ENCODE measurements at regions not wholly inside any gene's neighbourhood (a gene's known extent, or its start where the extent isn't known, plus 50 kb on each side); places are given as distances from the start of the nearest gene placed in this dataset.

DNA sequence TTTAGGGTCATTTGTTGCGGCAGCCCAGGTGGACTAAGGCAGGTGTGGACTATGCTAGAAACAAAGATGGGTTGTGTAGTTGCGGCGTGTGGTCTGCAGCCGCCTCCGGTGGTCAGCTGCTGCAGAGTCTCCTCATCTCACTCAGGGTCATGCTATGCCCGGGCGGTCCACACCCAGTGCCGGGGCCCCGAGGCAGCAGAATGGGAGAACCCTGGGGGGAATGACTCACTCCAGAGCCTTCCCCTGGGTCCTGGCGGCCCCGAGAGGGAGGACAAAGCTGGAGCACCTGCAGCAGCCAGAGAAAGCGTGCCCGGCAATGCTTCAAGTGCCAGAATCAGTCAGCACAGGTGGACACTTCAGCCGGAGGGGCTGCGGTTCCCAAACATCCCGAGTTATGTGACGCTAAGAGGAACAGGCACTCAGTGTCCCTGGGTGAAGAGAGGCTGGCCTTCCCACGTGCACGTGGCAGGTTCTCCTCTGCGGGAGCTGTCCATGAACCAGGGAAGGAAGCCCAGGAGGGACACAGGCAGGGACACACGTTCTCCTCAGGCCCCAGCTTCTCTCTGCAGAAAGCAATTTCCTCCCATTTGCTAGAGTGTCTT lies 289.6 kb upstream of the B3GAT1 start (continued):
- TF ChIP-seq EHMT2 (IDR thresholded peaks at IDR 0.05) (no peak), ETV6 (IDR thresholded peaks at IDR 0.05; ENCODE audit: borderline replicate concordance in 1 of 2, low read depth in 2 of 2, low read length in 1 of 2) (no peak), ETV6 (CRISPR knock-in tag; IDR thresholded peaks at IDR 0.05; ENCODE audit: borderline replicate concordance) (no peak)

DNA sequence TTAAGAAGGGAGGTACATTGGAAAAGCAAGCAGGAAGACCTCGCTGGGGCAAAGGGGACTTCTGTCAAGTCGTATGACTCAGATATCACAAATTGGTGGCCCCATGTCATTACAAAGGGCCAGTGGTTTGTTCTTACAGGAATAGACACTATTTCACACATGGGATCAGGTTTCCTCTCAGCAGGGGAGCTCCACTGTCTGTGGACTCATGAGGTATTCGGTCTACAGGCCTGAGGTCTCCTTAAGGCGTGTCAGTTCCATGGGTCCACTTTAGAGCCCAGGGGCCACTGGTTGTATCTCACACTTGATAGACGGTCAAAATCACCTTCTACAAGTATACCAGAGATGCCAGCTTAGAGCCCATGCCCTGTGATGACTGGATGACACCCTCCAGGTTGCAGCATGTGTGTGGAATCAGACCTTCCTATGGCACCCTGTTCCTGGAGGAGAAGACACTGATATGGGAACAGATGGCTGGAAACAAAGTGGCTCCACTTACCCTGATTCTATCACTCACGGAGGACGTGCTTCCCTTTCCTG lies 288.1 kb upstream of the B3GAT1 start:
- Histone ChIP-seq H3K27ac (ENCODE audit: extremely low read depth, low read depth, low read length) (no peak overlapping the region), H3K9me1 (ENCODE audit: control insufficient read depth, insufficient read depth, low read length) (no peaks in the 10 kb centered on the region), H3K9me3 (replicated peaks; ENCODE audit: control insufficient read depth, insufficient read depth, low read depth, low read length) (no peaks in the 10 kb centered on the region), H3K4me2 (ENCODE audit: insufficient read depth, low read length) (no peak overlapping the region), H3K4me1 (replicated peaks in 1 of 2; ENCODE audit: control insufficient read depth in 2 of 2, insufficient read depth in 2 of 2, low read length in 2 of 2) (no peaks in the 10 kb centered on the region), H3K9ac (ENCODE audit: insufficient read depth in 1 of 2, low read depth in 2 of 2, low read length in 2 of 2) (no peak overlapping the region), H3K27me3 (ENCODE audit: control insufficient read depth in 2 of 2, insufficient read depth in 2 of 2, low read length in 2 of 2) (peaks cover 2 to 28% of the 10 kb centered on the region in 2 experiments), H4K20me1 (replicated peaks; ENCODE audit: control insufficient read depth, insufficient read depth, low read length) (no peaks in the 10 kb centered on the region), H2AFZ (ENCODE audit: low read depth, low read length) (no peak overlapping the region), H3K36me3 (ENCODE audit: control insufficient read depth, insufficient read depth, low read length) (no peaks in the 10 kb centered on the region), H3K4me3 (no peak overlapping the region), H3K79me2 (ENCODE audit: control insufficient read depth, insufficient read depth, low read length) (no peaks in the 10 kb centered on the region)
- TF ChIP-seq SRSF9 (IDR thresholded peaks at IDR 0.05; ENCODE audit: borderline replicate concordance, low read depth, low read length): no peak
- ATAC-seq (no peak), FAIRE-seq (no peak), DNase-seq (ENCODE audit: extremely low read depth in 1 of 4, low spot score in 3 of 4) (no peak)
- intact Hi-C loops (cut with micrococcal nuclease): no loop called here
- no TSS peak for BruUV-seq (replicated peaks)
- ChIA-PET POLR2A (no interaction called here), CTCF (ENCODE audit: low intra/inter-chr PET ratio) (no interaction called here)
- in situ Hi-C loops (cut with MboI): no loop called here
- 2% methylated on average over 7 of the region's 7 CpGs for WGBS (ENCODE audit: insufficient coverage, low coverage, missing lambda C conversion rate)

DNA sequence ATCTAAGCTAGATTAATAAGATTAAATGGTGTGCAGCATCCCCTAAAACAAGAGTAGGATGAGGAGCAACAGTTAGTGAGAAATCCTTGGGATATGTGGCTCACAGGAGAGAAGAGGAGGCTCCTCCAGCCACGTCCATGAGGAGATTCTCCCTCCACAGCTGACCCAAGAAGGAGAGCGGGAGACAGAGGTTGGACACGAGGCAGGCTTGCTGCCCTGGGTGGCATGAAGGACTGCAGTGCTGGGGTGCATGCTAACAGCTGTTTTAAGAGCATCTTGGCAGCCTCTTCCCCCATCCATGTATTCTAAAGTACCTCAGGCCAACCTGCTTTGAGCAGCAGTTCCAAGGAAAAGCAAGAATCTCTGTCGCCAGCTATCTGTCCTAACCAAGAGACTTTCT lies 284.4 kb upstream of the B3GAT1 start:
- no peaks in the 10 kb centered on the region for H3K9me1 ChIP-seq (ENCODE audit: control insufficient read depth, insufficient read depth, low read length)
- WGBS (ENCODE audit: insufficient coverage, low coverage, missing lambda C conversion rate): 0% methylated on average over 4 of the region's 4 CpGs
- ATAC-seq (no peak), FAIRE-seq (no peak), DNase-seq (ENCODE audit: extremely low read depth in 1 of 4, low spot score in 3 of 4) (no peak)
- POLR2A ChIA-PET: interaction anchor here (1.5 kb wide), 1 partner anchor 9 kb away, joined by 5 read pairs; no protein-coding TSS in a partner anchor
- H3K9ac ChIP-seq (ENCODE audit: insufficient read depth in 1 of 2, low read depth in 2 of 2, low read length in 2 of 2): no peak overlapping the region
- in situ Hi-C loops (cut with MboI) (no loop called here), intact Hi-C loops (cut with micrococcal nuclease) (no loop called here)
- no peak overlapping the region for H3K27ac ChIP-seq (ENCODE audit: extremely low read depth, low read depth, low read length)
- peaks cover 2 to 12% of the 10 kb centered on the region in 2 experiments; a peak in 3 of 5 replicates for H3K27me3 ChIP-seq (ENCODE audit: control insufficient read depth in 2 of 2, insufficient read depth in 2 of 2, low read length in 2 of 2)
- no peaks in the 10 kb centered on the region for H3K79me2 ChIP-seq (ENCODE audit: control insufficient read depth, insufficient read depth, low read length)
- H4K20me1 ChIP-seq (replicated peaks; ENCODE audit: control insufficient read depth, insufficient read depth, low read length): no peaks in the 10 kb centered on the region
- no peaks in the 10 kb centered on the region for H3K4me1 ChIP-seq (replicated peaks in 1 of 2; ENCODE audit: control insufficient read depth in 2 of 2, insufficient read depth in 2 of 2, low read length in 2 of 2)
- CTCF ChIA-PET (ENCODE audit: low intra/inter-chr PET ratio): no interaction called here
- no peak overlapping the region for H3K4me3 ChIP-seq
- no peak overlapping the region for H2AFZ ChIP-seq (ENCODE audit: low read depth, low read length)
- no peaks in the 10 kb centered on the region for H3K36me3 ChIP-seq (ENCODE audit: control insufficient read depth, insufficient read depth, low read length)
- BruUV-seq (replicated peaks): no TSS peak
- H3K4me2 ChIP-seq (ENCODE audit: insufficient read depth, low read length): no peak overlapping the region
- no peaks in the 10 kb centered on the region for H3K9me3 ChIP-seq (replicated peaks; ENCODE audit: control insufficient read depth, insufficient read depth, low read depth, low read length)
- no peak for TF ChIP-seq CHD1 (IDR thresholded peaks at IDR 0.05; ENCODE audit: low read length)
- TF ChIP-seq, protein P1, sequence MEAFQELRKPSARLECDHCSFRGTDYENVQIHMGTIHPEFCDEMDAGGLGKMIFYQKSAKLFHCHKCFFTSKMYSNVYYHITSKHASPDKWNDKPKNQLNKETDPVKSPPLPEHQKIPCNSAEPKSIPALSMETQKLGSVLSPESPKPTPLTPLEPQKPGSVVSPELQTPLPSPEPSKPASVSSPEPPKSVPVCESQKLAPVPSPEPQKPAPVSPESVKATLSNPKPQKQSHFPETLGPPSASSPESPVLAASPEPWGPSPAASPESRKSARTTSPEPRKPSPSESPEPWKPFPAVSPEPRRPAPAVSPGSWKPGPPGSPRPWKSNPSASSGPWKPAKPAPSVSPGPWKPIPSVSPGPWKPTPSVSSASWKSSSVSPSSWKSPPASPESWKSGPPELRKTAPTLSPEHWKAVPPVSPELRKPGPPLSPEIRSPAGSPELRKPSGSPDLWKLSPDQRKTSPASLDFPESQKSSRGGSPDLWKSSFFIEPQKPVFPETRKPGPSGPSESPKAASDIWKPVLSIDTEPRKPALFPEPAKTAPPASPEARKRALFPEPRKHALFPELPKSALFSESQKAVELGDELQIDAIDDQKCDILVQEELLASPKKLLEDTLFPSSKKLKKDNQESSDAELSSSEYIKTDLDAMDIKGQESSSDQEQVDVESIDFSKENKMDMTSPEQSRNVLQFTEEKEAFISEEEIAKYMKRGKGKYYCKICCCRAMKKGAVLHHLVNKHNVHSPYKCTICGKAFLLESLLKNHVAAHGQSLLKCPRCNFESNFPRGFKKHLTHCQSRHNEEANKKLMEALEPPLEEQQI (IDR thresholded peaks at IDR 0.05): no peak
- no peak for TF ChIP-seq FOXA1 (IDR thresholded peaks at IDR 0.05; ENCODE audit: borderline replicate concordance)
- TF ChIP-seq ARID2 (IDR thresholded peaks at IDR 0.05): no peak
- TF ChIP-seq NEUROD1 (IDR thresholded peaks at IDR 0.05; ENCODE audit: borderline replicate concordance, low read depth, low read length, partially characterized antibody): no peak
- TF ChIP-seq RBM34 (IDR thresholded peaks at IDR 0.05; ENCODE audit: borderline replicate concordance, insufficient read depth, low read length): no peak
- no peak for TF ChIP-seq L3MBTL2 (IDR thresholded peaks at IDR 0.05)
- TF ChIP-seq PTBP1 (IDR thresholded peaks at IDR 0.05; ENCODE audit: low read depth, low read length): no peak
